GM12872 (cell line): ENCODE measurements at regions not wholly inside any gene's neighbourhood (a gene's known extent, or its start where the extent isn't known, plus 50 kb on each side); places are given as distances from the start of the nearest gene placed in this dataset.

ENCODE experiments used
- TF ChIP-seq, protein P1 (sequence below): IDR thresholded peaks from 3 replicates; pipeline ENCODE4 v1.5.1; 2011; ENCODE audit warnings: low read depth, mild to moderate bottlenecking, low read length, moderate library complexity; ENCODE audit not compliant: insufficient read depth

DNA sequence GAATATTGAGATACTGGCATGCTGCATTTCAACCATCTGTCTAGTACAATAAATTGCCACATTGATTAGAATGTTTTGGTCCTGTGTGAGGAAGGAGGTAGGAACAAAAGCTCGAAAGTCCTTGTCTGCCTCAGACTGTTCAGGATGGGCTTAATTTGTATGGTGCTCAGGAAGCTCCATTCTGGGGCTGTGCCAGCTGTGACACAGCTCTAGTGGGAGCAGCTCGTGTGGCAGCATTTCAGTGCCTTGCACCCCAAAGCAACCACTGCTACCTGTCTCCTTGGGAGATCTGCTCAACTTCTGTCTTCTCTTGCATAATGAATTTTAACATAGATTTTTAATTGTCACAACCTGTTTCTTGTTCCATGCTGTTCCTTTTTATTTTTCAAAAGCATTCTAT, 144.4 kb upstream of the THUMPD2 start:
- TF ChIP-seq, protein P1, sequence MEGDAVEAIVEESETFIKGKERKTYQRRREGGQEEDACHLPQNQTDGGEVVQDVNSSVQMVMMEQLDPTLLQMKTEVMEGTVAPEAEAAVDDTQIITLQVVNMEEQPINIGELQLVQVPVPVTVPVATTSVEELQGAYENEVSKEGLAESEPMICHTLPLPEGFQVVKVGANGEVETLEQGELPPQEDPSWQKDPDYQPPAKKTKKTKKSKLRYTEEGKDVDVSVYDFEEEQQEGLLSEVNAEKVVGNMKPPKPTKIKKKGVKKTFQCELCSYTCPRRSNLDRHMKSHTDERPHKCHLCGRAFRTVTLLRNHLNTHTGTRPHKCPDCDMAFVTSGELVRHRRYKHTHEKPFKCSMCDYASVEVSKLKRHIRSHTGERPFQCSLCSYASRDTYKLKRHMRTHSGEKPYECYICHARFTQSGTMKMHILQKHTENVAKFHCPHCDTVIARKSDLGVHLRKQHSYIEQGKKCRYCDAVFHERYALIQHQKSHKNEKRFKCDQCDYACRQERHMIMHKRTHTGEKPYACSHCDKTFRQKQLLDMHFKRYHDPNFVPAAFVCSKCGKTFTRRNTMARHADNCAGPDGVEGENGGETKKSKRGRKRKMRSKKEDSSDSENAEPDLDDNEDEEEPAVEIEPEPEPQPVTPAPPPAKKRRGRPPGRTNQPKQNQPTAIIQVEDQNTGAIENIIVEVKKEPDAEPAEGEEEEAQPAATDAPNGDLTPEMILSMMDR: no peak

DNA sequence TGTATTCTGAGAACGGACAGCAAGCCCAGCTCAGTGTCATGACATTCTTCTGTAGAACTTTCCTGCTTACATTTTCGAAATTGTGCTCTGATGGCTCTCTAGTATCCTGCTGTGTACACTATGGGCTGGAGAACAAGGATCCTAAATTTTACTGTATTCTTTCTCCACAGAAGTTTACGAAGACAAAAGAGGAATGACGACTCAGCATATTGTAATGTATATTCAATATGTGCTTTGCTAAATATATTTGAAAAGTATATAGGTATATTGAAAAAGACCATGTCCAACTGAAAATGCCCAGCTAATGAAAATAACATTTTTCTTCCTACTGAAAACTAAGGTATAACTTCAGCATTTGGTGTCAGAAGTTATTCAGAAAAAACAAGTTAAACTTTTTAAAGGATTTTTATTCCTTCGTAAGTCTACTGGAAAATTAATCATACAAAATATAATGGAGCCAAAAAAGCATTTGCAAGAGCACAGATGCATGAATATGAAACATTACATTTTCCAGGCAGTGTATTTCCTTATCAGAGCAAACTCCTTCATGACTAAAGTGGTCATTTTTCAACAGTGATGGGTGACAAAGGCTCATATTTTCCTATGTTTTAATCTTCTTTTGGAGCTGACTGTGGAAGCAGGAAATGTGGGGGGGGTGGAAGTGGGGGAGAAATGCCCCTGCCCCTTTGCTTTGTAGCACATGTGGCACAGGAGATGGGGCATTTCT, 143.8 kb upstream of the THUMPD2 start:
- TF ChIP-seq, protein P1: no peak

DNA sequence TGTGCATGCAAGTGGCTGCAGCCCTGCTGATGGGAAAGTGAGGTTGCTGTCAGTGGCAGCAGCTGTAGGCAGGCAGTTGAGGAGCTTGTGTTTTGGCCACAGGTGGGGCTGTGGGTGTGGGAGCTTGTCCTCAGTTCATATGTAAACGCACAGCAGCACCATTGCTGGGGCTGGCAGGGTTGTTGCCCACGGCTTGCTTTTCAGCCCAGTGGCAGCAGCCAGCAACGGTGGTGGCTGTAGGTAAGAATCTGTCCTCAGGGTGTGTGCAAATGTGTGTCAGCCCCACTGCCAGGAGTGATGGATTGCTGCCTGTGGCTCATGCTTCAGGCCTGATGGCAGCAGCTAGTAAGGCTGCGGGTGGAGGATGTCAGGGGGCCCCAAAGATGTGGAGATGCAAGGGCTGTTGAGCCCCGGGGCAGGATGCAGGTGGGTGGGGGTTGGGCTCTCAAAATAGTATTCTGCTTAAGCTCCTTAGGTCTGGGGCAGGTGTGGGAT, 141.3 kb upstream of the THUMPD2 start:
- TF ChIP-seq, protein P1: no peak

DNA sequence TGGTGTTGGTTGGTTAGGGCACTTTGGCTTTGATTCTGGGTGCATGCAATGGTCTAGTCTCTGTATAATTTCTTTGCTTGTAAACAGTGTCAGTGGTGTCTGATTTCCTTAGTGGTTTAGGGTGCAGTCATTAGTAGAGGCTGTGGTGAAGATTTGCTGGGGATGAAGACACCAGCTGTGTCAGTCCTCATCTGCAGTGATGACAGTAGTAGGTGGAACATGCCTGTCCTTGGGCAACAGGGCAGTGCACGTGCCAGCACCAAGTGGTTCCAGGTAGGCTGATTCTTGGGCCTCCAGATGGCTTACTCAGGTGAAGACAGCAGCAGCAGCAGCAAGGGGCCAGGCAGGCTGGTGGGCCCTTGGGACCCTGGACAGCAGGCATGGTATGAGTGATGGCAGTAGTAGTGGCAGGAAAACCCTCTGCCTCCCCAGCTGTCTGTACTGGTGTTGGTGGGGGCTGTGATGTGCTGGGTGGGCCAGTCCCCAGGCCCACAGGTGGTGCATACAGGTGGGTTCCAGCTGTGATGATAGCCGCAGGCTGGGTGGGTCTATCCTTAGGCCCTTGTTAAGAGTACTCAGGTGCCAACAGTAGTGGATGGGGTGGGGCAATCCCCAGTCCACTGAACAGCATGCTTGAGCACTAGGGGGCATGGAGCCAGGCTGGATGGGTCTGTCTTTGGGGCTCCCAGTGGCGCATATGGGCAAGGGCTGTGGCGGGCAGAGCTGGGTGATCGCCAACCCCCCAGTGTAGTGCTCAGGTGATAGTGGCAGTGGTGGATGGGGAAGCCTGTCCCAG, 140.7 kb upstream of the THUMPD2 start:
- TF ChIP-seq, protein P1: no peak

DNA sequence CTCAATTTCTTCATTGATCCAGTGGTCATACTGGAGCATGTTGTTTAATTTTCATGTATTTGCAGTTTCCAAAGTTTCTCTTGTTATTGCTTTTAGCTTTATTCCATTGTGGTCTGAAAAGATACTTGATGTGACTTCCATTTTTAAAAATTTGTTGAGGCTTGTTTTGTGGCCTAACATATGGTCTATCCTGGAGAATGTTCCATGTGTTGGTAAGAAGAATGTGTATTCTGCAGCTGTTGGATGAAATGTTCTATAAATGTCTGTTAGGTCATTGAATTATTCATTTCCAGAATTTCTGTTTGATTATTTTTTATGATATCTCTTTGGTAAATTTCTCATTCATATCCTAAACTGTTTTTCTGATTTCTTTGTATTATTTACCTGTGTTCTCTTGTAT, 139.8 kb upstream of the THUMPD2 start:
- TF ChIP-seq, protein P1: no peak

DNA sequence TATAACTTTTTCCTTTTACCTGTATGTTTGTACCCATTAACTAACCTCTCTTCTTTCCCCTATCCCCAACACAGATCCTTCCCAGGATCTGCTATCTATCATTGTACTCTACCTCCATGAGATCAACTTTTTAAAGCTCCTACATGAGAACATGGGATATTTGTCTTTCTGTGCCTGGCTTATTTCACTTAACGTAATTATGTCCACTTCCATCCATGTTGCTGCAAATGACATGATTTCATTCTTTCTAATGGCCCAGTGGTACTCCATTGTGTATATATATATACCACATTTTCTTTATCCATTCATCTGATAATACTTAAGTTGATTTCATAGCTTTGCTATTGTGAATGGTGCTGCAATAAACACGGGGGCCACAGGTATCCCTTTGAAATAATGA, 135.9 kb upstream of the THUMPD2 start:
- TF ChIP-seq, protein P1: no peak

DNA sequence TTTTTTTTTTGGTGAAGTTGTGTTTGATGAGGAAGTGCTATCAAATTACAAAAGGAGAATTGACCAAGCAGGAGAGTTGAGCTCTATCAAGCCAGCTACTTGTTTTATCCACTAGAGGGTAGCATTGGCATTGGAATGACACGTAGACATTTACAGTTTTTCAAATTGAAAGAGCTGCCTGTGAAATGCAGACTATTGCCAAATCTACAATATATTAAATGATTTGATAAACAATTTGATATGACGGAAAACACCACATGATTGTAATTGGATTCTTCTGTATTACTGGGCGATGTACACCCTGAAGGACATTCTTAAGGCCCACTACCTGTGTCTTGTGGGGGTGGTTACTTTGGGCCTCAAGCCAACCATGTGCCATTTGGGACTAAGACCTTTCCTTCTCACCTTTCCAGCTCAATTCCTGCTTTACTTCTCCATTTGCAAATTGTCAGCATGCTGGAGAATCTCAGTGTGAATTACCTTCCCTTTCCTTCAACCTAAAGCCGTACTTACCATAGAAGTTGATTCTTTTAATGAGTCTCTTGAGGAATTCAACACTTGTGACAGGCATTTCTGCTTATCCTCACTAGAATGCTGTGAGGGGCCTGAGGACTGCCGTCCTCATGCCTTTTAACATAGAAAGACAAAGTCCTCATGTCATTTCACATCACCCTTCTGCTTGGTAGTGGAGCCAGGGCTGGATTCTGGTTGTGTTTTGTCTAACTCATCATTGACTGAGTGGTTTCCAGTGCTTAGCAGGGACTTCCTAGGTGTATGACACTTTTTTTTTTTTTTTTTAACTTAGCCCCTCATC, 134.8 kb upstream of the THUMPD2 start:
- TF ChIP-seq, protein P1: peak; percentile 72
